ENCODE measurements at regions not wholly inside any gene's neighbourhood (a gene's known extent, or its start where the extent isn't known, plus 50 kb on each side); places are given as distances from the start of the nearest gene placed in this dataset.

- TF ChIP-seq ZSCAN4 (tag by site-specific recombination; IDR thresholded peaks at IDR 0.05) (no peak), ZBTB49 (tag by site-specific recombination; IDR thresholded peaks at IDR 0.05; ENCODE audit: low read depth) (no peak), ZNF501 (tag by site-specific recombination; IDR thresholded peaks at IDR 0.05) (no peak), SP7 (tag by site-specific recombination; IDR thresholded peaks at IDR 0.05) (no peak), ZNF677 (tag by site-specific recombination; IDR thresholded peaks at IDR 0.05) (no peak), HOXA7 (CRISPR knock-in tag; IDR thresholded peaks at IDR 0.05; ENCODE audit: borderline replicate concordance) (no peak), ZNF626 (tag by site-specific recombination; IDR thresholded peaks at IDR 0.05) (no peak), ZNF266 (tag by site-specific recombination; IDR thresholded peaks at IDR 0.05; ENCODE audit: low read depth) (no peak)
- TF ChIP-seq, protein P1, sequence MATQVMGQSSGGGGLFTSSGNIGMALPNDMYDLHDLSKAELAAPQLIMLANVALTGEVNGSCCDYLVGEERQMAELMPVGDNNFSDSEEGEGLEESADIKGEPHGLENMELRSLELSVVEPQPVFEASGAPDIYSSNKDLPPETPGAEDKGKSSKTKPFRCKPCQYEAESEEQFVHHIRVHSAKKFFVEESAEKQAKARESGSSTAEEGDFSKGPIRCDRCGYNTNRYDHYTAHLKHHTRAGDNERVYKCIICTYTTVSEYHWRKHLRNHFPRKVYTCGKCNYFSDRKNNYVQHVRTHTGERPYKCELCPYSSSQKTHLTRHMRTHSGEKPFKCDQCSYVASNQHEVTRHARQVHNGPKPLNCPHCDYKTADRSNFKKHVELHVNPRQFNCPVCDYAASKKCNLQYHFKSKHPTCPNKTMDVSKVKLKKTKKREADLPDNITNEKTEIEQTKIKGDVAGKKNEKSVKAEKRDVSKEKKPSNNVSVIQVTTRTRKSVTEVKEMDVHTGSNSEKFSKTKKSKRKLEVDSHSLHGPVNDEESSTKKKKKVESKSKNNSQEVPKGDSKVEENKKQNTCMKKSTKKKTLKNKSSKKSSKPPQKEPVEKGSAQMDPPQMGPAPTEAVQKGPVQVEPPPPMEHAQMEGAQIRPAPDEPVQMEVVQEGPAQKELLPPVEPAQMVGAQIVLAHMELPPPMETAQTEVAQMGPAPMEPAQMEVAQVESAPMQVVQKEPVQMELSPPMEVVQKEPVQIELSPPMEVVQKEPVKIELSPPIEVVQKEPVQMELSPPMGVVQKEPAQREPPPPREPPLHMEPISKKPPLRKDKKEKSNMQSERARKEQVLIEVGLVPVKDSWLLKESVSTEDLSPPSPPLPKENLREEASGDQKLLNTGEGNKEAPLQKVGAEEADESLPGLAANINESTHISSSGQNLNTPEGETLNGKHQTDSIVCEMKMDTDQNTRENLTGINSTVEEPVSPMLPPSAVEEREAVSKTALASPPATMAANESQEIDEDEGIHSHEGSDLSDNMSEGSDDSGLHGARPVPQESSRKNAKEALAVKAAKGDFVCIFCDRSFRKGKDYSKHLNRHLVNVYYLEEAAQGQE (tag by site-specific recombination; IDR thresholded peaks at IDR 0.05) = no peak
Measured at GRCh38 chr7:52670608-52671225, 364.7 kb upstream of the POM121L12 start (continued).

DNA sequence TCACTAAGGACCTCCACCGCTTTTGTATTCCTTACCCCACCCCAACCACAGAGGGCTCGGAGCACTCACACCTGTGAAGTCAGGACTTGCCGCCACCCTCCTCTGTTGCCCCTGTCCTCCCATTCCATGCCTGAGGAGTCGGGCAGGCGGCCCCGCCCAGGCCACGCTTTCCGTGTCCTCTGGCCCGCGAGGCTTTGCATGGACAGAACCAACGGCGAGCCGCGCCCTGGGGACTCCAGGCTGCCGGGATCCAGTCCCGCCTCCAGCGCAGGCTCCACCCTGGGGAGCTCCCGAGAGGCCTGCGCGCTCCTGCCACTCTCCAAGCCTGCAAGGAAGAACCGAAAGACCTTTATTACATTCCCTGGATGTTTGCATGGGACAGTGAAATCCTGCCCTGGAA, 366.4 kb upstream of the POM121L12 start:
- ChIA-PET CTCF (no interaction called here), POLR2A (no interaction called here)
- H3K36me3 ChIP-seq (ENCODE audit: control insufficient read depth in 2 of 2, insufficient read depth in 1 of 2, low read length in 2 of 2) = no peaks in the 10 kb centered on the region
- H3K9me3 ChIP-seq (ENCODE audit: control insufficient read depth, insufficient read depth, low read depth, low read length) = no peaks in the 10 kb centered on the region
- H3K4me3 ChIP-seq (ENCODE audit: low read depth, low read length) = no peak overlapping the region
- H3K27ac ChIP-seq (ENCODE audit: extremely low read depth, low read depth, low read length) = no peak overlapping the region
- no peaks in the 10 kb centered on the region for H3K4me1 ChIP-seq (ENCODE audit: control insufficient read depth, insufficient read depth, low read length)
- no peak for TF ChIP-seq ZNF549 (tag by site-specific recombination; IDR thresholded peaks at IDR 0.05)
- TF ChIP-seq ZNF19 (tag by site-specific recombination; IDR thresholded peaks at IDR 0.05; ENCODE audit: low read depth) = no peak
- no peak for TF ChIP-seq ZNF37A (tag by site-specific recombination; IDR thresholded peaks at IDR 0.05)
- no peak for TF ChIP-seq SETDB1 (IDR thresholded peaks at IDR 0.05; ENCODE audit: insufficient read length, low read length)
- no peak for TF ChIP-seq ZNF16 (tag by site-specific recombination; IDR thresholded peaks at IDR 0.05; ENCODE audit: low read depth)
- TF ChIP-seq ZNF292 (tag by site-specific recombination; IDR thresholded peaks at IDR 0.05; ENCODE audit: borderline replicate concordance, low read depth) = no peak
- TF ChIP-seq ZNF155 (tag by site-specific recombination; IDR thresholded peaks at IDR 0.05) = no peak
- no peak for TF ChIP-seq ZNF133 (tag by site-specific recombination; IDR thresholded peaks at IDR 0.05)
- TF ChIP-seq, protein P2, sequence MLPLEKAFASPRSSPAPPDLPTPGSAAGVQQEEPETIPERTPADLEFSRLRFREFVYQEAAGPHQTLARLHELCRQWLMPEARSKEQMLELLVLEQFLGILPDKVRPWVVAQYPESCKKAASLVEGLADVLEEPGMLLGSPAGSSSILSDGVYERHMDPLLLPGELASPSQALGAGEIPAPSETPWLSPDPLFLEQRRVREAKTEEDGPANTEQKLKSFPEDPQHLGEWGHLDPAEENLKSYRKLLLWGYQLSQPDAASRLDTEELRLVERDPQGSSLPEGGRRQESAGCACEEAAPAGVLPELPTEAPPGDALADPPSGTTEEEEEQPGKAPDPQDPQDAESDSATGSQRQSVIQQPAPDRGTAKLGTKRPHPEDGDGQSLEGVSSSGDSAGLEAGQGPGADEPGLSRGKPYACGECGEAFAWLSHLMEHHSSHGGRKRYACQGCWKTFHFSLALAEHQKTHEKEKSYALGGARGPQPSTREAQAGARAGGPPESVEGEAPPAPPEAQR (tag by site-specific recombination; IDR thresholded peaks at IDR 0.05) = no peak
- TF ChIP-seq ZNF830 (tag by site-specific recombination; IDR thresholded peaks at IDR 0.05; ENCODE audit: low read depth) = no peak
- TF ChIP-seq KLF8 (tag by site-specific recombination; IDR thresholded peaks at IDR 0.05) = no peak
- no peak for TF ChIP-seq ZNF670 (tag by site-specific recombination; IDR thresholded peaks at IDR 0.05; ENCODE audit: low read depth)
- no peak for TF ChIP-seq PRDM10 (tag by site-specific recombination; IDR thresholded peaks at IDR 0.05)
- TF ChIP-seq ZNF654 (tag by site-specific recombination; IDR thresholded peaks at IDR 0.05; ENCODE audit: low read depth) = no peak

Data from HEK293 (cell line).